ENCODE measurements at regions not wholly inside any gene's neighbourhood (a gene's known extent, or its start where the extent isn't known, plus 50 kb on each side); places are given as distances from the start of the nearest gene placed in this dataset.
"Not testable (repeated sequence)": the region's sequence is repeated elsewhere in the genome, so short reads cannot be mapped to it uniquely, and the experiment has no call there.

- DNase-seq, result no peak
Observed at GRCh38 chr17:31798205-31798724, 60.8 kb downstream of the COPRS start.

GRCh38 chr17:31795941-31796340 lies 63.1 kb downstream of the COPRS start:
- not testable (repeated sequence) for DNase-seq

- no peak for DNase-seq
Observed at GRCh38 chr17:31794111-31794510, 64.9 kb downstream of the COPRS start.

GRCh38 chr17:31793634-31794033 lies 65.4 kb downstream of the COPRS start:
- DNase-seq, result not testable (repeated sequence)

- DNase-seq, result no peak
Observed at GRCh38 chr17:31792007-31792585, 66.9 kb downstream of the COPRS start.

GRCh38 chr17:31789707-31790505 lies 69.1 kb downstream of the COPRS start:
- DNase-seq, result no peak

- DNase-seq, result no peak
Observed at GRCh38 chr17:31788956-31789355, 70.1 kb downstream of the COPRS start.

- DNase-seq, result no peak
Observed at GRCh38 chr17:31788571-31788946, 70.5 kb downstream of the COPRS start.

GRCh38 chr17:31787857-31788570 lies 71.0 kb downstream of the COPRS start:
- no peak for DNase-seq

GRCh38 chr17:31786796-31787481 lies 72.1 kb downstream of the COPRS start:
- no peak for DNase-seq

- DNase-seq, result no peak
Observed at GRCh38 chr17:31780483-31780882, 78.6 kb downstream of the COPRS start.

- DNase-seq, result no peak
Observed at GRCh38 chr17:31778523-31778922, 80.5 kb downstream of the COPRS start.

GRCh38 chr17:31771328-31771727 lies 87.7 kb downstream of the COPRS start:
- DNase-seq, result not testable (repeated sequence)

- not testable (repeated sequence) for DNase-seq
Observed at GRCh38 chr17:31770501-31770900, 88.5 kb downstream of the COPRS start.

- DNase-seq, result not testable (repeated sequence)
Observed at GRCh38 chr17:31761836-31762510, 97.1 kb downstream of the COPRS start.

GRCh38 chr17:31758646-31759045 lies 100.4 kb downstream of the COPRS start:
- no peak for DNase-seq

GRCh38 chr17:31757097-31757496 lies 101.9 kb downstream of the COPRS start:
- DNase-seq, result no peak

GRCh38 chr17:31754239-31754945 lies 104.7 kb downstream of the COPRS start:
- no peak for DNase-seq

- DNase-seq, result no peak
Observed at GRCh38 chr17:31753011-31753410, 106.0 kb downstream of the COPRS start.

GRCh38 chr17:31752584-31752983 lies 106.5 kb downstream of the COPRS start:
- no peak for DNase-seq

GRCh38 chr17:31750578-31750977 lies 108.5 kb downstream of the COPRS start:
- no peak for DNase-seq

- DNase-seq, result no peak
Observed at GRCh38 chr17:31748881-31749280, 110.2 kb downstream of the COPRS start.
